Upper lobe of left lung (tissue), 4 donors: ENCODE measurements at regions not wholly inside any gene's neighbourhood (a gene's known extent, or its start where the extent isn't known, plus 50 kb on each side); places are given as distances from the start of the nearest gene placed in this dataset.

Experiments used
- EP300 ChIP-seq, 4 donors: sonication (generic); formaldehyde crosslinking; IDR thresholded peaks; one replicate each; pipeline ENCODE4 v1.5.1; 2017; ENCODE audit warnings: antibody characterized with exemption in 4 of 4, control low read depth in 2 of 4
- POLR2A ChIP-seq, 4 donors: fragments of 450-650 bp; IDR thresholded peaks; one replicate each; pipeline ENCODE4 v1.5.1; 2016 to 2017; ENCODE audit warnings: antibody characterized with exemption in 4 of 4, mild to moderate bottlenecking in 2 of 4
- POLR2AphosphoS5 ChIP-seq, 2 donors: sonication (generic); formaldehyde crosslinking; IDR thresholded peaks; one replicate each; pipeline ENCODE4 v1.5.1; 2017; ENCODE audit warnings: antibody characterized with exemption in 2 of 2
- TF ChIP-seq, protein P1 (sequence below), 6 experiments: fragments of 450-650 bp in 4 of 6; fragments of 200-600 bp in 2 of 6; sonication (generic) in 2 of 6; IDR thresholded peaks; one replicate each; pipeline ENCODE4 v1.5.1; 2016 to 2019; ENCODE audit warnings: antibody characterized with exemption in 6 of 6

- TF ChIP-seq, protein P1, sequence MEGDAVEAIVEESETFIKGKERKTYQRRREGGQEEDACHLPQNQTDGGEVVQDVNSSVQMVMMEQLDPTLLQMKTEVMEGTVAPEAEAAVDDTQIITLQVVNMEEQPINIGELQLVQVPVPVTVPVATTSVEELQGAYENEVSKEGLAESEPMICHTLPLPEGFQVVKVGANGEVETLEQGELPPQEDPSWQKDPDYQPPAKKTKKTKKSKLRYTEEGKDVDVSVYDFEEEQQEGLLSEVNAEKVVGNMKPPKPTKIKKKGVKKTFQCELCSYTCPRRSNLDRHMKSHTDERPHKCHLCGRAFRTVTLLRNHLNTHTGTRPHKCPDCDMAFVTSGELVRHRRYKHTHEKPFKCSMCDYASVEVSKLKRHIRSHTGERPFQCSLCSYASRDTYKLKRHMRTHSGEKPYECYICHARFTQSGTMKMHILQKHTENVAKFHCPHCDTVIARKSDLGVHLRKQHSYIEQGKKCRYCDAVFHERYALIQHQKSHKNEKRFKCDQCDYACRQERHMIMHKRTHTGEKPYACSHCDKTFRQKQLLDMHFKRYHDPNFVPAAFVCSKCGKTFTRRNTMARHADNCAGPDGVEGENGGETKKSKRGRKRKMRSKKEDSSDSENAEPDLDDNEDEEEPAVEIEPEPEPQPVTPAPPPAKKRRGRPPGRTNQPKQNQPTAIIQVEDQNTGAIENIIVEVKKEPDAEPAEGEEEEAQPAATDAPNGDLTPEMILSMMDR (IDR thresholded peaks at IDR 0.05), result no peak
- TF ChIP-seq POLR2AphosphoS5 (IDR thresholded peaks at IDR 0.05), result no peak
- TF ChIP-seq POLR2A (IDR thresholded peaks at IDR 0.05), result no peak
- no peak for TF ChIP-seq EP300 (IDR thresholded peaks at IDR 0.05)
These were observed 403.2 kb downstream of the RAD51AP2 start for GRCh38 chr2:17115042-17115441.
